HepG2 (cell line): ENCODE measurements at regions not wholly inside any gene's neighbourhood (a gene's known extent, or its start where the extent isn't known, plus 50 kb on each side); places are given as distances from the start of the nearest gene placed in this dataset.

Source experiments
- CBX5 ChIP-seq: sonication (generic); formaldehyde crosslinking; IDR thresholded peaks from 2 replicates; pipeline ENCODE4 v1.4.0; 2020; ENCODE audit warnings: missing genetic modification reagents, borderline replicate concordance
- EHMT2 ChIP-seq: fragments of 200-600 bp; sonication (generic); IDR thresholded peaks from 2 replicates; pipeline ENCODE4 v1.7.0; 2017; ENCODE audit warnings: antibody characterized with exemption, low read depth, low read length, borderline replicate concordance
- FOSL2 ChIP-seq: sonication (generic); formaldehyde crosslinking; IDR thresholded peaks from 2 replicates; pipeline ENCODE4 v1.4.0; 2020; ENCODE audit warnings: missing genetic modification reagents
- KDM3A ChIP-seq: IDR thresholded peaks from 2 replicates; pipeline ENCODE4 v1.6.1; 2018; ENCODE audit warnings: low read depth, missing compliant biosample characterization
- MEF2D ChIP-seq: sonication (generic); formaldehyde crosslinking; IDR thresholded peaks from 2 replicates; pipeline ENCODE4 v1.5.1; 2020; ENCODE audit warnings: mild to moderate bottlenecking, missing genetic modification reagents
- NFE2 ChIP-seq: sonication (generic); formaldehyde crosslinking; IDR thresholded peaks from 2 replicates; pipeline ENCODE4 v1.4.0; 2020; ENCODE audit warnings: missing genetic modification reagents
- NFKBIZ ChIP-seq: IDR thresholded peaks from 2 replicates; pipeline ENCODE4 v1.6.1; 2018; ENCODE audit warnings: missing genetic modification reagents, missing compliant biosample characterization
- RXRB ChIP-seq: IDR thresholded peaks from 2 replicates; pipeline ENCODE4 v1.6.1; 2016; ENCODE audit warnings: borderline replicate concordance, missing genetic modification reagents, missing compliant biosample characterization
- SAP130 ChIP-seq: IDR thresholded peaks from 2 replicates; pipeline ENCODE4 v1.6.1; 2016; ENCODE audit warnings: low read depth
- SMAD3 ChIP-seq: sonication (generic); formaldehyde crosslinking; IDR thresholded peaks from 2 replicates; pipeline ENCODE4 v1.4.0; 2020; ENCODE audit warnings: missing genetic modification reagents
- ZBTB8A ChIP-seq: sonication (generic); formaldehyde crosslinking; IDR thresholded peaks from 2 replicates; pipeline ENCODE4 v1.4.0; 2020; ENCODE audit warnings: mild to moderate bottlenecking, low read depth, missing genetic modification reagents, borderline replicate concordance
- ZKSCAN8 ChIP-seq: IDR thresholded peaks from 2 replicates; pipeline ENCODE4 v1.6.1; 2016; ENCODE audit warnings: borderline replicate concordance, missing genetic modification reagents, missing compliant biosample characterization
- ZNF333 ChIP-seq: sonication (generic); formaldehyde crosslinking; IDR thresholded peaks from 2 replicates; pipeline ENCODE4 v1.4.0; 2020; ENCODE audit warnings: mild to moderate bottlenecking, missing genetic modification reagents, borderline replicate concordance
- ZNF430 ChIP-seq: sonication (generic); formaldehyde crosslinking; IDR thresholded peaks from 2 replicates; pipeline ENCODE4 v1.9.0; 2021; ENCODE audit warnings: mild to moderate bottlenecking, missing genetic modification reagents
- ZNF7 ChIP-seq: IDR thresholded peaks from 2 replicates; pipeline ENCODE4 v1.6.1; 2016; ENCODE audit warnings: missing biosample characterization, missing genetic modification reagents
- ZNF781 ChIP-seq: sonication (generic); formaldehyde crosslinking; IDR thresholded peaks from 2 replicates; pipeline ENCODE4 v1.5.1; 2020; ENCODE audit warnings: borderline replicate concordance, mild to moderate bottlenecking, missing genetic modification reagents; ENCODE audit errors: not compliant biosample characterization
- ZSCAN20 ChIP-seq: sonication (generic); formaldehyde crosslinking; IDR thresholded peaks from 2 replicates; pipeline ENCODE4 v1.4.0; 2020; ENCODE audit warnings: missing genetic modification reagents, mild to moderate bottlenecking, borderline replicate concordance
- TF ChIP-seq, protein P1 (sequence below): sonication (generic); formaldehyde crosslinking; IDR thresholded peaks from 2 replicates; pipeline ENCODE4 v1.8.0; 2022; ENCODE audit warnings: missing genetic modification reagents, mild to moderate bottlenecking, borderline replicate concordance
- TF ChIP-seq, protein P2 (sequence below): sonication (generic); formaldehyde crosslinking; IDR thresholded peaks from 2 replicates; pipeline ENCODE4 v1.9.0; 2021; ENCODE audit warnings: mild to moderate bottlenecking, missing genetic modification reagents
- TF ChIP-seq, protein P3 (sequence below): IDR thresholded peaks from 2 replicates; pipeline ENCODE4 v1.4.0; 2020; ENCODE audit warnings: mild to moderate bottlenecking, missing genetic modification reagents

DNA sequence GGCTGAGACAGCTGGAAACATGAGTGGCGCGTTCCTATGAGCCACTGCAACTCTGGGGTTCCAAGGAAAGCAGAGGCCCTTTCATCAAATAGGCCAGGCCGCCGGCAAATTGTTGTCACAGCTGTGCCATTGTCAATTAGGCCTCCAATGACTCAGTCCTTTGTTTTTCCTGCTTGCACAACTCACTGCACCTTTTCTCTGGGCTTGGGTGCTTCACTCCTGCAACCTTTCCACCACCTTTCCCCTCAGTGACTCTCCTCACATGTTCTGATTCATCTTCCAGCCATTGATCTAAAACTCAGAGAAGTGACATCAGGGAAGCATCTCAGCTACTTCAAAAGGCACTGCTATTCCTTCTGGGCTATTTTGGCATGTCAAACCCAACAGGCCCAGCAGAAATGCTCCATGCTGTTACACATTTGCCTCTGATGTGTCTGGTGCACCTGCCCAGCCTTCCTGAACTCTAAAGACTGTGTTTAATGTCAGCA lies 653.7 kb downstream of the NR2F1-AS1 start (continued):
- TF ChIP-seq ZKSCAN8 (CRISPR knock-in tag) (peak; percentile 90), SMAD3 (CRISPR knock-in tag) (peak; percentile 76), ZNF781 (CRISPR knock-in tag) (no peak), RXRB (CRISPR knock-in tag) (peak; percentile 95), SAP130 (CRISPR knock-in tag) (peak; percentile 88), KDM3A (CRISPR knock-in tag) (0 out of 2 replicates have a peak, but pooled peaks have one; percentile 42), ZNF430 (CRISPR knock-in tag) (peak; percentile 61; the same call in 1 of the 2 replicates), ZBTB8A (CRISPR knock-in tag) (no peak), EHMT2 (peak; percentile 91; the same call in 1 of the 2 replicates), CBX5 (CRISPR knock-in tag) (peak; percentile 95; the same call in 1 of the 2 replicates), NFKBIZ (CRISPR knock-in tag) (peak; percentile 65; the same call in 1 of the 2 replicates), MEF2D (CRISPR knock-in tag) (peak; percentile 82), FOSL2 (CRISPR knock-in tag) (peak; percentile 100), NFE2 (peak; percentile 66), ZSCAN20 (no peak), ZNF7 (CRISPR knock-in tag) (no peak), ZNF333 (CRISPR knock-in tag) (0 out of 2 replicates have a peak, but pooled peaks have one; percentile 43)
- TF ChIP-seq, protein P1, sequence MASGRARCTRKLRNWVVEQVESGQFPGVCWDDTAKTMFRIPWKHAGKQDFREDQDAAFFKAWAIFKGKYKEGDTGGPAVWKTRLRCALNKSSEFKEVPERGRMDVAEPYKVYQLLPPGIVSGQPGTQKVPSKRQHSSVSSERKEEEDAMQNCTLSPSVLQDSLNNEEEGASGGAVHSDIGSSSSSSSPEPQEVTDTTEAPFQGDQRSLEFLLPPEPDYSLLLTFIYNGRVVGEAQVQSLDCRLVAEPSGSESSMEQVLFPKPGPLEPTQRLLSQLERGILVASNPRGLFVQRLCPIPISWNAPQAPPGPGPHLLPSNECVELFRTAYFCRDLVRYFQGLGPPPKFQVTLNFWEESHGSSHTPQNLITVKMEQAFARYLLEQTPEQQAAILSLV (CRISPR knock-in tag), result 0 out of 2 replicates have a peak, but pooled peaks have one; percentile 52
- TF ChIP-seq, protein P2, sequence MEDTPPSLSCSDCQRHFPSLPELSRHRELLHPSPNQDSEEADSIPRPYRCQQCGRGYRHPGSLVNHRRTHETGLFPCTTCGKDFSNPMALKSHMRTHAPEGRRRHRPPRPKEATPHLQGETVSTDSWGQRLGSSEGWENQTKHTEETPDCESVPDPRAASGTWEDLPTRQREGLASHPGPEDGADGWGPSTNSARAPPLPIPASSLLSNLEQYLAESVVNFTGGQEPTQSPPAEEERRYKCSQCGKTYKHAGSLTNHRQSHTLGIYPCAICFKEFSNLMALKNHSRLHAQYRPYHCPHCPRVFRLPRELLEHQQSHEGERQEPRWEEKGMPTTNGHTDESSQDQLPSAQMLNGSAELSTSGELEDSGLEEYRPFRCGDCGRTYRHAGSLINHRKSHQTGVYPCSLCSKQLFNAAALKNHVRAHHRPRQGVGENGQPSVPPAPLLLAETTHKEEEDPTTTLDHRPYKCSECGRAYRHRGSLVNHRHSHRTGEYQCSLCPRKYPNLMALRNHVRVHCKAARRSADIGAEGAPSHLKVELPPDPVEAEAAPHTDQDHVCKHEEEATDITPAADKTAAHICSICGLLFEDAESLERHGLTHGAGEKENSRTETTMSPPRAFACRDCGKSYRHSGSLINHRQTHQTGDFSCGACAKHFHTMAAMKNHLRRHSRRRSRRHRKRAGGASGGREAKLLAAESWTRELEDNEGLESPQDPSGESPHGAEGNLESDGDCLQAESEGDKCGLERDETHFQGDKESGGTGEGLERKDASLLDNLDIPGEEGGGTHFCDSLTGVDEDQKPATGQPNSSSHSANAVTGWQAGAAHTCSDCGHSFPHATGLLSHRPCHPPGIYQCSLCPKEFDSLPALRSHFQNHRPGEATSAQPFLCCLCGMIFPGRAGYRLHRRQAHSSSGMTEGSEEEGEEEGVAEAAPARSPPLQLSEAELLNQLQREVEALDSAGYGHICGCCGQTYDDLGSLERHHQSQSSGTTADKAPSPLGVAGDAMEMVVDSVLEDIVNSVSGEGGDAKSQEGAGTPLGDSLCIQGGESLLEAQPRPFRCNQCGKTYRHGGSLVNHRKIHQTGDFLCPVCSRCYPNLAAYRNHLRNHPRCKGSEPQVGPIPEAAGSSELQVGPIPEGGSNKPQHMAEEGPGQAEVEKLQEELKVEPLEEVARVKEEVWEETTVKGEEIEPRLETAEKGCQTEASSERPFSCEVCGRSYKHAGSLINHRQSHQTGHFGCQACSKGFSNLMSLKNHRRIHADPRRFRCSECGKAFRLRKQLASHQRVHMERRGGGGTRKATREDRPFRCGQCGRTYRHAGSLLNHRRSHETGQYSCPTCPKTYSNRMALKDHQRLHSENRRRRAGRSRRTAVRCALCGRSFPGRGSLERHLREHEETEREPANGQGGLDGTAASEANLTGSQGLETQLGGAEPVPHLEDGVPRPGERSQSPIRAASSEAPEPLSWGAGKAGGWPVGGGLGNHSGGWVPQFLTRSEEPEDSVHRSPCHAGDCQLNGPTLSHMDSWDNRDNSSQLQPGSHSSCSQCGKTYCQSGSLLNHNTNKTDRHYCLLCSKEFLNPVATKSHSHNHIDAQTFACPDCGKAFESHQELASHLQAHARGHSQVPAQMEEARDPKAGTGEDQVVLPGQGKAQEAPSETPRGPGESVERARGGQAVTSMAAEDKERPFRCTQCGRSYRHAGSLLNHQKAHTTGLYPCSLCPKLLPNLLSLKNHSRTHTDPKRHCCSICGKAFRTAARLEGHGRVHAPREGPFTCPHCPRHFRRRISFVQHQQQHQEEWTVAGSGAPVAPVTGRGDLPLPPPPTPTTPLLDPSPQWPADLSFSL (CRISPR knock-in tag), result peak; percentile 48; the same call in 1 of the 2 replicates
- TF ChIP-seq, protein P3, sequence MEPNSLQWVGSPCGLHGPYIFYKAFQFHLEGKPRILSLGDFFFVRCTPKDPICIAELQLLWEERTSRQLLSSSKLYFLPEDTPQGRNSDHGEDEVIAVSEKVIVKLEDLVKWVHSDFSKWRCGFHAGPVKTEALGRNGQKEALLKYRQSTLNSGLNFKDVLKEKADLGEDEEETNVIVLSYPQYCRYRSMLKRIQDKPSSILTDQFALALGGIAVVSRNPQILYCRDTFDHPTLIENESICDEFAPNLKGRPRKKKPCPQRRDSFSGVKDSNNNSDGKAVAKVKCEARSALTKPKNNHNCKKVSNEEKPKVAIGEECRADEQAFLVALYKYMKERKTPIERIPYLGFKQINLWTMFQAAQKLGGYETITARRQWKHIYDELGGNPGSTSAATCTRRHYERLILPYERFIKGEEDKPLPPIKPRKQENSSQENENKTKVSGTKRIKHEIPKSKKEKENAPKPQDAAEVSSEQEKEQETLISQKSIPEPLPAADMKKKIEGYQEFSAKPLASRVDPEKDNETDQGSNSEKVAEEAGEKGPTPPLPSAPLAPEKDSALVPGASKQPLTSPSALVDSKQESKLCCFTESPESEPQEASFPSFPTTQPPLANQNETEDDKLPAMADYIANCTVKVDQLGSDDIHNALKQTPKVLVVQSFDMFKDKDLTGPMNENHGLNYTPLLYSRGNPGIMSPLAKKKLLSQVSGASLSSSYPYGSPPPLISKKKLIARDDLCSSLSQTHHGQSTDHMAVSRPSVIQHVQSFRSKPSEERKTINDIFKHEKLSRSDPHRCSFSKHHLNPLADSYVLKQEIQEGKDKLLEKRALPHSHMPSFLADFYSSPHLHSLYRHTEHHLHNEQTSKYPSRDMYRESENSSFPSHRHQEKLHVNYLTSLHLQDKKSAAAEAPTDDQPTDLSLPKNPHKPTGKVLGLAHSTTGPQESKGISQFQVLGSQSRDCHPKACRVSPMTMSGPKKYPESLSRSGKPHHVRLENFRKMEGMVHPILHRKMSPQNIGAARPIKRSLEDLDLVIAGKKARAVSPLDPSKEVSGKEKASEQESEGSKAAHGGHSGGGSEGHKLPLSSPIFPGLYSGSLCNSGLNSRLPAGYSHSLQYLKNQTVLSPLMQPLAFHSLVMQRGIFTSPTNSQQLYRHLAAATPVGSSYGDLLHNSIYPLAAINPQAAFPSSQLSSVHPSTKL (CRISPR knock-in tag), result peak; percentile 99
